Panc1 (cell line): ENCODE measurements at regions not wholly inside any gene's neighbourhood (a gene's known extent, or its start where the extent isn't known, plus 50 kb on each side); places are given as distances from the start of the nearest gene placed in this dataset.

Experiments
- ATAC-seq: fragments of 200-7000 bp; cut with Tn5 transposase; 2 replicates; pipeline ENCODE4 v1.9.1; 2020; ENCODE audit warnings: mild to moderate bottlenecking, moderate library complexity
- BruUV-seq: library from RNA; stranded (reverse); fragments of 400-500 nt; replicated peaks from 2 replicates; lab custom pipeline; 2021; lab: Mats Ljungman, UMichigan
- CTCF ChIA-PET: fragments of 300-600 bp; sonication (Branson Sonifier 250); formaldehyde crosslinking; loops from one replicate; lab custom pipeline; 2022; ENCODE audit warnings: antibody characterized with exemption; lab: Charles Lee
- POLR2A ChIA-PET: fragments of 300-600 bp; sonication (Branson Sonifier 250); formaldehyde crosslinking; loops from one replicate; lab custom pipeline; 2022; ENCODE audit warnings: antibody characterized with exemption; lab: Charles Lee
- DNase-seq: peaks from one replicate; pipeline ENCODE4 v3.0.0-alpha.2; 2010; ENCODE audit warnings: low read depth, low spot score
- H3K27ac ChIP-seq: 2 replicates; pipeline ENCODE4 v1.5.1; 2011; ENCODE audit warnings: mild to moderate bottlenecking, low read length, inconsistent platforms
- H3K27me3 ChIP-seq: fragments of 200-500 bp; sonication (Bioruptor generic); 2 replicates; pipeline ENCODE4 v1.6.0; 2014; ENCODE audit warnings: low read length, inconsistent platforms; ENCODE audit not compliant: control insufficient read depth, insufficient read depth
- H3K36me3 ChIP-seq: fragments of 200-500 bp; sonication (Bioruptor generic); 2 replicates; pipeline ENCODE4 v1.5.1; 2014; ENCODE audit warnings: inconsistent platforms, mild to moderate bottlenecking, low read length, moderate library complexity; ENCODE audit not compliant: control insufficient read depth, insufficient read depth
- H3K4me1 ChIP-seq: 2 replicates; pipeline ENCODE4 v1.5.1; 2011; ENCODE audit warnings: inconsistent platforms, mild to moderate bottlenecking, low read length, moderate library complexity; ENCODE audit not compliant: control insufficient read depth, insufficient read depth
- H3K4me3 ChIP-seq, 2 experiments: 2 replicates each; pipeline ENCODE4 v1.5.1; 2011 to 2012; ENCODE audit warnings: low read depth in 2 of 2, low read length in 2 of 2, mild to moderate bottlenecking in 2 of 2, inconsistent platforms in 1 of 2, moderate library complexity in 1 of 2
- H3K9me3 ChIP-seq: fragments of 200-500 bp; sonication (Bioruptor generic); 2 replicates; pipeline ENCODE4 v1.5.1; 2014; ENCODE audit warnings: low read depth, mild to moderate bottlenecking, inconsistent platforms, low read length, moderate library complexity; ENCODE audit not compliant: control insufficient read depth, insufficient read depth
- CTCF ChIP-seq: fragments of 450-650 bp; IDR thresholded peaks from 2 replicates; pipeline ENCODE4 v1.5.1; 2017; ENCODE audit warnings: mild to moderate bottlenecking
- POLR2AphosphoS5 ChIP-seq: IDR thresholded peaks from 2 replicates; pipeline ENCODE4 v1.6.1; 2012; ENCODE audit warnings: mild to moderate bottlenecking, low read depth, low read length, moderate library complexity
- SIN3A ChIP-seq: IDR thresholded peaks from 2 replicates; pipeline ENCODE4 v1.6.1; 2012; ENCODE audit warnings: low read depth, mild to moderate bottlenecking, low read length, moderate library complexity, borderline replicate concordance; ENCODE audit not compliant: insufficient read depth
- TCF7L2 ChIP-seq: IDR thresholded peaks from 2 replicates; pipeline ENCODE4 v1.6.1; 2011; ENCODE audit warnings: mild to moderate bottlenecking, low read depth, low read length, inconsistent platforms
- in situ Hi-C: cut with HindIII; loops from 2 replicates; pipeline ENCODE4 v1.10.0; 2016; ENCODE audit warnings: low sequenced_read_pairs, low pct_unique_long_range_greater_than_20kb
- intact Hi-C: fragments of 100-400 bp; cut with micrococcal nuclease; formaldehyde crosslinking; loops from one replicate; pipeline ENCODE4 v1.10.0; 2022; ENCODE audit not compliant: unreplicated experiment
- TF ChIP-seq, protein P1 (sequence below), 2 experiments: IDR thresholded peaks; 2 replicates each; pipeline ENCODE4 v1.6.1; 2011 to 2012; ENCODE audit warnings: low read depth in 2 of 2, control low read depth in 1 of 2, low read length in 1 of 2, mild to moderate bottlenecking in 1 of 2, moderate library complexity in 1 of 2; ENCODE audit not compliant: insufficient read depth in 1 of 2

GRCh38 chr1:112044745-112045144, 55.3 kb upstream of the KCND3 start:
- ATAC-seq (no peak), DNase-seq (no peak)
- Histone ChIP-seq H3K27ac (no peak overlapping the region), H3K27me3 (no peaks in the 10 kb centered on the region), H3K4me3 (no peak overlapping the region), H3K4me1 (no peaks in the 10 kb centered on the region), H3K36me3 (no peaks in the 10 kb centered on the region), H3K9me3 (no peaks in the 10 kb centered on the region)
- intact Hi-C loops (no loop called here), in situ Hi-C loops (no loop called here)
- ChIA-PET CTCF (no interaction called here), POLR2A (no interaction called here)
- BruUV-seq = no TSS peak
- TF ChIP-seq POLR2AphosphoS5 (no peak), CTCF (no peak), TCF7L2 (no peak), SIN3A (no peak)
- TF ChIP-seq, protein P1, sequence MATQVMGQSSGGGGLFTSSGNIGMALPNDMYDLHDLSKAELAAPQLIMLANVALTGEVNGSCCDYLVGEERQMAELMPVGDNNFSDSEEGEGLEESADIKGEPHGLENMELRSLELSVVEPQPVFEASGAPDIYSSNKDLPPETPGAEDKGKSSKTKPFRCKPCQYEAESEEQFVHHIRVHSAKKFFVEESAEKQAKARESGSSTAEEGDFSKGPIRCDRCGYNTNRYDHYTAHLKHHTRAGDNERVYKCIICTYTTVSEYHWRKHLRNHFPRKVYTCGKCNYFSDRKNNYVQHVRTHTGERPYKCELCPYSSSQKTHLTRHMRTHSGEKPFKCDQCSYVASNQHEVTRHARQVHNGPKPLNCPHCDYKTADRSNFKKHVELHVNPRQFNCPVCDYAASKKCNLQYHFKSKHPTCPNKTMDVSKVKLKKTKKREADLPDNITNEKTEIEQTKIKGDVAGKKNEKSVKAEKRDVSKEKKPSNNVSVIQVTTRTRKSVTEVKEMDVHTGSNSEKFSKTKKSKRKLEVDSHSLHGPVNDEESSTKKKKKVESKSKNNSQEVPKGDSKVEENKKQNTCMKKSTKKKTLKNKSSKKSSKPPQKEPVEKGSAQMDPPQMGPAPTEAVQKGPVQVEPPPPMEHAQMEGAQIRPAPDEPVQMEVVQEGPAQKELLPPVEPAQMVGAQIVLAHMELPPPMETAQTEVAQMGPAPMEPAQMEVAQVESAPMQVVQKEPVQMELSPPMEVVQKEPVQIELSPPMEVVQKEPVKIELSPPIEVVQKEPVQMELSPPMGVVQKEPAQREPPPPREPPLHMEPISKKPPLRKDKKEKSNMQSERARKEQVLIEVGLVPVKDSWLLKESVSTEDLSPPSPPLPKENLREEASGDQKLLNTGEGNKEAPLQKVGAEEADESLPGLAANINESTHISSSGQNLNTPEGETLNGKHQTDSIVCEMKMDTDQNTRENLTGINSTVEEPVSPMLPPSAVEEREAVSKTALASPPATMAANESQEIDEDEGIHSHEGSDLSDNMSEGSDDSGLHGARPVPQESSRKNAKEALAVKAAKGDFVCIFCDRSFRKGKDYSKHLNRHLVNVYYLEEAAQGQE (IDR thresholded peaks at IDR 0.05; ENCODE audit: insufficient read depth in 1 of 2, low read depth in 2 of 2, low read length in 1 of 2) = no peak

- in situ Hi-C loops (no loop called here), intact Hi-C loops (no loop called here)
- ChIA-PET POLR2A (no interaction called here), CTCF (no interaction called here)
- Histone ChIP-seq H3K4me3 (no peak overlapping the region), H3K4me1 (no peaks in the 10 kb centered on the region), H3K9me3 (no peaks in the 10 kb centered on the region), H3K36me3 (no peaks in the 10 kb centered on the region), H3K27me3 (no peaks in the 10 kb centered on the region), H3K27ac (no peak overlapping the region)
- DNase-seq (no peak), ATAC-seq (no peak)
- TF ChIP-seq, protein P1 (IDR thresholded peaks at IDR 0.05; ENCODE audit: insufficient read depth in 1 of 2, low read depth in 2 of 2, low read length in 1 of 2) = no peak
- TF ChIP-seq TCF7L2 (no peak), POLR2AphosphoS5 (no peak), SIN3A (no peak), CTCF (no peak)
- no TSS peak for BruUV-seq
Measured at GRCh38 chr1:112046630-112047029, 57.2 kb upstream of the KCND3 start.
